PFSK-1 (cell line): ENCODE measurements at regions not wholly inside any gene's neighbourhood (a gene's known extent, or its start where the extent isn't known, plus 50 kb on each side); places are given as distances from the start of the nearest gene placed in this dataset.

Source experiments
- FOXP2 ChIP-seq: optimal IDR thresholded peaks from 2 replicates; pipeline ENCODE3; 2011; ENCODE audit warnings: borderline replicate concordance, control low read depth, inconsistent platforms; ENCODE audit not compliant: insufficient read depth; ENCODE audit errors: extremely low read length, extremely low read depth
- POLR2AphosphoS5 ChIP-seq: IDR thresholded peaks from 2 replicates; pipeline ENCODE4 v1.6.1; 2012; ENCODE audit warnings: low read depth, mild to moderate bottlenecking, control low read depth, low read length, moderate library complexity
- SIN3A ChIP-seq: IDR thresholded peaks from 2 replicates; pipeline ENCODE4 v1.6.1; 2012; ENCODE audit warnings: mild to moderate bottlenecking, low read length, moderate library complexity, borderline replicate concordance; ENCODE audit not compliant: insufficient read depth
- TAF1 ChIP-seq: IDR thresholded peaks from 2 replicates; pipeline ENCODE4 v1.6.1; 2012; ENCODE audit warnings: low read length, control low read depth, borderline replicate concordance; ENCODE audit not compliant: insufficient read depth
- TF ChIP-seq, protein P1 (sequence below), 2 experiments: IDR thresholded peaks; 2 replicates each; pipeline versions ENCODE4 v1.6.1 to v1.8.0; 2011 to 2012; ENCODE audit warnings: low read depth in 2 of 2, low read length in 2 of 2, control low read depth in 1 of 2, inconsistent platforms in 1 of 2, mild to moderate bottlenecking in 1 of 2, moderate library complexity in 1 of 2; ENCODE audit not compliant: insufficient read depth in 1 of 2

DNA sequence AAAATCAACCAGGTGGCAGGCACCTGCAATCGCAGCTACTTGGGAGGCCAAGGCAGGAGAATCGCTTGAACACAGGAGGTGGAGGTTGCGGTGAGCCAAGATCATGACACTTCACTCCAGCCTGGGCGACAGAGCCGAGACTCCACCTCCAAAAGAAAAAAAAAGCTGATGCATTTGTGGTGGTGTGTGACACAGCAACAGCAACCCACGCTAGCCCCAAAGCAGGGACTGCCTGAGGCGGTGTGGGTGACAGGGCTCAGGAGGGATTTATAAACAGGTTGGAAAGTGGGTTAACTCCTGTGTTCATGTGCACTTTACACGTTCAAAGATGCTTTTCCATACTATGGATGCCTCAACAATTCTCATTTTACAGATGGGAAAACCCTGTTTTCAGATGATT lies 395.9 kb upstream of the PODXL start:
- no peak for TF ChIP-seq POLR2AphosphoS5
- TF ChIP-seq SIN3A, result no peak
- no peak for TF ChIP-seq TAF1
- TF ChIP-seq, protein P1, sequence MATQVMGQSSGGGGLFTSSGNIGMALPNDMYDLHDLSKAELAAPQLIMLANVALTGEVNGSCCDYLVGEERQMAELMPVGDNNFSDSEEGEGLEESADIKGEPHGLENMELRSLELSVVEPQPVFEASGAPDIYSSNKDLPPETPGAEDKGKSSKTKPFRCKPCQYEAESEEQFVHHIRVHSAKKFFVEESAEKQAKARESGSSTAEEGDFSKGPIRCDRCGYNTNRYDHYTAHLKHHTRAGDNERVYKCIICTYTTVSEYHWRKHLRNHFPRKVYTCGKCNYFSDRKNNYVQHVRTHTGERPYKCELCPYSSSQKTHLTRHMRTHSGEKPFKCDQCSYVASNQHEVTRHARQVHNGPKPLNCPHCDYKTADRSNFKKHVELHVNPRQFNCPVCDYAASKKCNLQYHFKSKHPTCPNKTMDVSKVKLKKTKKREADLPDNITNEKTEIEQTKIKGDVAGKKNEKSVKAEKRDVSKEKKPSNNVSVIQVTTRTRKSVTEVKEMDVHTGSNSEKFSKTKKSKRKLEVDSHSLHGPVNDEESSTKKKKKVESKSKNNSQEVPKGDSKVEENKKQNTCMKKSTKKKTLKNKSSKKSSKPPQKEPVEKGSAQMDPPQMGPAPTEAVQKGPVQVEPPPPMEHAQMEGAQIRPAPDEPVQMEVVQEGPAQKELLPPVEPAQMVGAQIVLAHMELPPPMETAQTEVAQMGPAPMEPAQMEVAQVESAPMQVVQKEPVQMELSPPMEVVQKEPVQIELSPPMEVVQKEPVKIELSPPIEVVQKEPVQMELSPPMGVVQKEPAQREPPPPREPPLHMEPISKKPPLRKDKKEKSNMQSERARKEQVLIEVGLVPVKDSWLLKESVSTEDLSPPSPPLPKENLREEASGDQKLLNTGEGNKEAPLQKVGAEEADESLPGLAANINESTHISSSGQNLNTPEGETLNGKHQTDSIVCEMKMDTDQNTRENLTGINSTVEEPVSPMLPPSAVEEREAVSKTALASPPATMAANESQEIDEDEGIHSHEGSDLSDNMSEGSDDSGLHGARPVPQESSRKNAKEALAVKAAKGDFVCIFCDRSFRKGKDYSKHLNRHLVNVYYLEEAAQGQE (IDR thresholded peaks at IDR 0.05; ENCODE audit: insufficient read depth in 1 of 2, low read depth in 2 of 2, low read length in 2 of 2), result no peak
- no peak for TF ChIP-seq FOXP2
